Astrocyte (in vitro differentiated cells and primary cell): ENCODE measurements at regions not wholly inside any gene's neighbourhood (a gene's known extent, or its start where the extent isn't known, plus 50 kb on each side); places are given as distances from the start of the nearest gene placed in this dataset.

Experiments
- DNase-seq: peaks from one replicate; pipeline ENCODE4 v3.0.0-alpha.2; 2010; ENCODE audit warnings: low read depth
- FAIRE-seq: peaks from 2 replicates; lab custom pipeline; 2011; peaks lifted over from hg19 to GRCh38; lab: Jason Lieb, UNC
- H2AFZ ChIP-seq: 2 replicates; pipeline ENCODE4 v1.6.0; 2012; ENCODE audit warnings: low read depth, low read length, inconsistent platforms
- H3K27ac ChIP-seq: 2 replicates; pipeline ENCODE4 v1.5.1; 2011; ENCODE audit warnings: low read depth, low read length, inconsistent platforms
- H3K27me3 ChIP-seq: 2 replicates; pipeline ENCODE4 v1.6.0; 2011; ENCODE audit warnings: low read length, inconsistent platforms; ENCODE audit not compliant: insufficient read depth
- H3K36me3 ChIP-seq: 2 replicates; pipeline ENCODE4 v1.5.1; 2011; ENCODE audit warnings: low read length, inconsistent platforms; ENCODE audit not compliant: insufficient read depth
- H3K4me1 ChIP-seq: 2 replicates; pipeline ENCODE4 v1.5.1; 2011; ENCODE audit warnings: low read length, inconsistent platforms; ENCODE audit not compliant: insufficient read depth
- H3K4me2 ChIP-seq: 2 replicates; pipeline ENCODE4 v1.6.0; 2012; ENCODE audit warnings: low read length, inconsistent platforms
- H3K4me3 ChIP-seq: 2 replicates; pipeline ENCODE4 v1.5.1; 2011; ENCODE audit warnings: low read depth, mild to moderate bottlenecking, low read length, inconsistent platforms; ENCODE audit not compliant: insufficient read depth
- H3K79me2 ChIP-seq: 2 replicates; pipeline ENCODE4 v1.6.0; 2012; ENCODE audit warnings: mild to moderate bottlenecking, low read length, inconsistent platforms; ENCODE audit not compliant: insufficient read depth
- H3K9ac ChIP-seq: 2 replicates; pipeline ENCODE4 v1.6.0; 2012; ENCODE audit warnings: mild to moderate bottlenecking, low read length, inconsistent platforms
- H3K9me3 ChIP-seq: 2 replicates; pipeline ENCODE4 v1.5.1; 2012; ENCODE audit warnings: low read depth, mild to moderate bottlenecking, low read length, inconsistent platforms; ENCODE audit not compliant: insufficient read depth
- H4K20me1 ChIP-seq: 2 replicates; pipeline ENCODE4 v1.6.0; 2012; ENCODE audit warnings: low read length, inconsistent platforms; ENCODE audit not compliant: insufficient read depth
- H3K27ac Mint-ChIP-seq: one replicate; pipeline ENCODE4 v1.8.0; 2021; ENCODE audit warnings: mild to moderate bottlenecking, mixed read lengths; ENCODE audit not compliant: unreplicated experiment
- H3K27me3 Mint-ChIP-seq: one replicate; pipeline ENCODE4 v1.8.0; 2021; ENCODE audit warnings: low read depth, mixed read lengths; ENCODE audit not compliant: unreplicated experiment
- H3K36me3 Mint-ChIP-seq: one replicate; pipeline ENCODE4 v1.8.0; 2021; ENCODE audit warnings: low read depth, mixed read lengths; ENCODE audit not compliant: unreplicated experiment
- H3K4me1 Mint-ChIP-seq: one replicate; pipeline ENCODE4 v1.8.0; 2021; ENCODE audit warnings: low read depth, mixed read lengths; ENCODE audit not compliant: unreplicated experiment
- H3K4me3 Mint-ChIP-seq: one replicate; pipeline ENCODE4 v1.8.0; 2021; ENCODE audit warnings: mild to moderate bottlenecking, moderate library complexity, mixed read lengths; ENCODE audit not compliant: unreplicated experiment
- H3K9me3 Mint-ChIP-seq: one replicate; pipeline ENCODE4 v1.8.0; 2021; ENCODE audit warnings: mild to moderate bottlenecking, mixed read lengths; ENCODE audit not compliant: unreplicated experiment
- CTCF ChIP-seq: IDR thresholded peaks from 2 replicates; pipeline ENCODE4 v1.5.1; 2011; ENCODE audit warnings: low read depth, mild to moderate bottlenecking, inconsistent platforms, low read length, moderate library complexity; ENCODE audit not compliant: insufficient read depth
- EZH2 ChIP-seq: IDR thresholded peaks from 2 replicates; pipeline ENCODE4 v1.6.1; 2012; ENCODE audit warnings: mild to moderate bottlenecking, low read length, inconsistent platforms; ENCODE audit not compliant: insufficient read depth

GRCh38 chr14:104295681-104296387 lies 157.4 kb downstream of the KIF26A start:
- H3K4me1 Mint-ChIP-seq, result no peaks in the 10 kb centered on the region
- no peak overlapping the region for H3K4me3 ChIP-seq
- no peak overlapping the region for H2AFZ ChIP-seq
- TF ChIP-seq EZH2 (no peak), CTCF (no peak)
- no peak overlapping the region for H3K4me2 ChIP-seq
- no peaks in the 10 kb centered on the region for H3K79me2 ChIP-seq
- FAIRE-seq, result no peak
- no peaks in the 10 kb centered on the region for H3K36me3 ChIP-seq
- no peaks in the 10 kb centered on the region for H3K9me3 Mint-ChIP-seq
- no peak overlapping the region for H3K4me3 Mint-ChIP-seq
- DNase-seq, result no peak
- H4K20me1 ChIP-seq, result no peaks in the 10 kb centered on the region
- no peak overlapping the region for H3K9ac ChIP-seq
- H3K9me3 ChIP-seq, result peaks cover 7% of the 10 kb centered on the region
- H3K4me1 ChIP-seq, result no peaks in the 10 kb centered on the region
- no peaks in the 10 kb centered on the region for H3K27me3 ChIP-seq
- no peak overlapping the region for H3K27ac Mint-ChIP-seq
- no peaks in the 10 kb centered on the region for H3K36me3 Mint-ChIP-seq
- H3K27ac ChIP-seq, result no peak overlapping the region
- H3K27me3 Mint-ChIP-seq, result peaks cover 20% of the 10 kb centered on the region

DNA sequence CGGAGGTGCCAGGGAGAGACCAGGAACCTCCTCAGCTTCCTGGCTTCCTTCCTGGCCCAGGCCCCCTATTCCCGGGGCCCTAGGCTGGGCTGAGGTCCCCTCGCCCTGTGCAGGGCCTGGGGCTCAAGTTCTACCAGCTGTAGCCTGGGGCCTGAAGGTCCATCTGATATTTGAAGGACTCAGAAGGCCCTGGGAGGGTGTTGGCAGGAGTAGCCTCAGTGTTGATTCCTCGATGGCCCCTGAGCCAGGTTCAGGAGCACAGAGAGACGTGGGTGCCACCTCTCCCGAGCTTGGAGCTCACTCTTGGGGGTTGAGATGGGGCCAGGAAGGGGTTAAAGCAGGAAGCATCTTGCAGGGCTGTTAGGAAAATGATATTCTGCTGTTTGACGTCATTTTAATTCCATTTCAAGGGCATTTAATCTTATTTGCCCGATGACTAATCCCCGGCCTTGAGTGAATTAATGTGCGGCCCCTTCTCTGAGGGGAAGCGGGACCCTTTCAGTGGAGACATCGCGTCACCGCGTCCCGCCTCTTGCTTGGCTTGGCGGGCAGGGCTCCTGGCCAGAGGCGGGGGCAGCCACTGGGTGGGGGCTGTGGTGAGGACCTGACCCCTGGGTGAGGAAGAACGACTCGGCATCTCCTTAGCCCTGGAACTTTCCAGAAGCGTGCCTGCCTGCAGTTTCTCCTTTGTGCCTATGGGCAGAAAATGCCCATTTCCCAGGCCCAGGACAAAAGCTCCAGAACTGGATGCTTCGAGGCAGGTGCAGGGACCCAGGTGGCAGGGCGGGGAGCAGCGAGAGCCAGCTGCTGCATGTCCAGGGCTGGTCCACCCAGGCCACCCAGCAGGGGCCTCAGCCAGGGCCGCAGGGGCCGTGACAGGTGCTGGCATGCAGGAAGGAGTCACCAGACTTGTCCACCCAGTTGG lies 158.3 kb downstream of the KIF26A start:
- Histone ChIP-seq H3K36me3 (no peaks in the 10 kb centered on the region), H3K27ac (no peak overlapping the region), H3K9ac (no peak overlapping the region), H3K4me1 (no peaks in the 10 kb centered on the region), H3K4me3 (no peak overlapping the region), H2AFZ (no peak overlapping the region), H3K27me3 (no peaks in the 10 kb centered on the region), H3K4me2 (no peak overlapping the region), H4K20me1 (no peaks in the 10 kb centered on the region), H3K9me3 (peaks cover 7% of the 10 kb centered on the region), H3K79me2 (no peaks in the 10 kb centered on the region)
- peaks cover 2% of the 10 kb centered on the region for H3K9me3 Mint-ChIP-seq
- H3K4me1 Mint-ChIP-seq, result no peaks in the 10 kb centered on the region
- DNase-seq (no peak), FAIRE-seq (no peak)
- H3K27me3 Mint-ChIP-seq, result peaks cover 16% of the 10 kb centered on the region
- no peaks in the 10 kb centered on the region for H3K36me3 Mint-ChIP-seq
- no peak overlapping the region for H3K27ac Mint-ChIP-seq
- no peak for TF ChIP-seq EZH2
- TF ChIP-seq CTCF, result no peak
- no peak overlapping the region for H3K4me3 Mint-ChIP-seq
